ENCODE measurements at regions not wholly inside any gene's neighbourhood (a gene's known extent, or its start where the extent isn't known, plus 50 kb on each side); places are given as distances from the start of the nearest gene placed in this dataset.

DNA sequence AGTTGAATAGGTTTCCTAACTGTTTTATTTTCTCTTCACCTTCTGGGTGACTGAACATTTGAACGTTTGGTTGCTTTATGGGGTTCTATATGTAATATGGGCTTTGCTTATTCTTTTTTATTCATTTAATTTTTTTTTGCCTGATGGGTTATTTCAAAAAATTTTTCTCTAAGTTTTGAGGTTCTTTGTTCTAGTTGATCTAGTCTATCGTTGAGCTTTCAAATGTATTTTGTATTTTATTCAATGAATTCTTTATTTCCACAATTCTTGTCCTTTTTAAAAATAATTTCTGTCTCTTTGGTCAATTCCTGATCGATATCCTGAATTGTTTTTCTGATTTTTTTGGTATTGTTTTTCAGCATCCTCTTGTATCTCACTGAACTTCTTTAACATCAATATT, 239.5 kb upstream of the PCDH9 start:
- ChIA-PET RAD21 (ENCODE audit: unreplicated experiment) (no interaction called here), SMC1A (ENCODE audit: uncharacterized antibody, unreplicated experiment) (no interaction called here), POLR2A (no interaction called here), CTCF (no interaction called here)
- intact Hi-C loops (cut with micrococcal nuclease; ENCODE audit: unreplicated experiment), result no loop called here
- Histone ChIP-seq H3K79me2 (ENCODE audit: control insufficient read depth, insufficient read depth, low read length) (no peaks in the 10 kb centered on the region), H3K27me3 (replicated peaks in 1 of 2; ENCODE audit: control insufficient read depth in 2 of 2, insufficient read depth in 2 of 2, low read length in 1 of 2) (no peaks in the 10 kb centered on the region), H2AFZ (ENCODE audit: control insufficient read depth, low read depth, low read length) (no peak overlapping the region), H3K27ac (ENCODE audit: control insufficient read depth, insufficient read depth) (no peak overlapping the region), H3K4me2 (ENCODE audit: control insufficient read depth, insufficient read depth) (no peak overlapping the region), H3K9ac (ENCODE audit: control insufficient read depth, insufficient read depth, low read length) (no peak overlapping the region), H3K36me3 (ENCODE audit: control insufficient read depth in 2 of 2, insufficient read depth in 2 of 2, low read length in 1 of 2) (no peaks in the 10 kb centered on the region), H4K20me1 (ENCODE audit: control insufficient read depth, insufficient read depth) (no peaks in the 10 kb centered on the region), H3K4me1 (ENCODE audit: control insufficient read depth, insufficient read depth, low read length) (no peaks in the 10 kb centered on the region), H3K9me3 (replicated peaks; ENCODE audit: control insufficient read depth, insufficient read depth, low read length) (no peaks in the 10 kb centered on the region), H3K4me3 (no peak overlapping the region)
- DNase-seq (ENCODE audit: low read depth, low spot score), result no peak
- no TSS peak for BruUV-seq (replicated peaks)
- no peak for FAIRE-seq
- TF ChIP-seq BMI1 (IDR thresholded peaks at IDR 0.05; ENCODE audit: borderline replicate concordance) (no peak), NFXL1 (IDR thresholded peaks at IDR 0.05; ENCODE audit: borderline replicate concordance) (no peak), ZNF384 (IDR thresholded peaks at IDR 0.05; ENCODE audit: borderline replicate concordance, low read depth, low read length) (no peak), RAD21 (IDR thresholded peaks at IDR 0.05; ENCODE audit: insufficient read depth, low read depth, low read length) (no peak), SMC3 (IDR thresholded peaks at IDR 0.05; ENCODE audit: borderline replicate concordance, low read length) (no peak), RUNX3 (IDR thresholded peaks at IDR 0.05; ENCODE audit: low read length) (no peak), MEF2B (IDR thresholded peaks at IDR 0.05; ENCODE audit: partially characterized antibody, poor library complexity, severe bottlenecking) (no peak)
- TF ChIP-seq, protein P1, sequence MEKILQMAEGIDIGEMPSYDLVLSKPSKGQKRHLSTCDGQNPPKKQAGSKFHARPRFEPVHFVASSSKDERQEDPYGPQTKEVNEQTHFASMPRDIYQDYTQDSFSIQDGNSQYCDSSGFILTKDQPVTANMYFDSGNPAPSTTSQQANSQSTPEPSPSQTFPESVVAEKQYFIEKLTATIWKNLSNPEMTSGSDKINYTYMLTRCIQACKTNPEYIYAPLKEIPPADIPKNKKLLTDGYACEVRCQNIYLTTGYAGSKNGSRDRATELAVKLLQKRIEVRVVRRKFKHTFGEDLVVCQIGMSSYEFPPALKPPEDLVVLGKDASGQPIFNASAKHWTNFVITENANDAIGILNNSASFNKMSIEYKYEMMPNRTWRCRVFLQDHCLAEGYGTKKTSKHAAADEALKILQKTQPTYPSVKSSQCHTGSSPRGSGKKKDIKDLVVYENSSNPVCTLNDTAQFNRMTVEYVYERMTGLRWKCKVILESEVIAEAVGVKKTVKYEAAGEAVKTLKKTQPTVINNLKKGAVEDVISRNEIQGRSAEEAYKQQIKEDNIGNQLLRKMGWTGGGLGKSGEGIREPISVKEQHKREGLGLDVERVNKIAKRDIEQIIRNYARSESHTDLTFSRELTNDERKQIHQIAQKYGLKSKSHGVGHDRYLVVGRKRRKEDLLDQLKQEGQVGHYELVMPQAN (conservative IDR thresholded peaks at IDR 0.05), result no peak
- TF ChIP-seq, protein P2, sequence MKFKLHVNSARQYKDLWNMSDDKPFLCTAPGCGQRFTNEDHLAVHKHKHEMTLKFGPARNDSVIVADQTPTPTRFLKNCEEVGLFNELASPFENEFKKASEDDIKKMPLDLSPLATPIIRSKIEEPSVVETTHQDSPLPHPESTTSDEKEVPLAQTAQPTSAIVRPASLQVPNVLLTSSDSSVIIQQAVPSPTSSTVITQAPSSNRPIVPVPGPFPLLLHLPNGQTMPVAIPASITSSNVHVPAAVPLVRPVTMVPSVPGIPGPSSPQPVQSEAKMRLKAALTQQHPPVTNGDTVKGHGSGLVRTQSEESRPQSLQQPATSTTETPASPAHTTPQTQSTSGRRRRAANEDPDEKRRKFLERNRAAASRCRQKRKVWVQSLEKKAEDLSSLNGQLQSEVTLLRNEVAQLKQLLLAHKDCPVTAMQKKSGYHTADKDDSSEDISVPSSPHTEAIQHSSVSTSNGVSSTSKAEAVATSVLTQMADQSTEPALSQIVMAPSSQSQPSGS (IDR thresholded peaks at IDR 0.05; ENCODE audit: low read length), result no peak
- in situ Hi-C loops (cut with MboI), result no loop called here
- no peak for ATAC-seq
- WGBS (ENCODE audit: insufficient coverage, insufficient replicate concordance, low lambda C conversion rate, missing lambda C conversion rate), result 0% methylated on average over 3 of the region's 3 CpGs
